GM12878 (cell line): ENCODE measurements at regions not wholly inside any gene's neighbourhood (a gene's known extent, or its start where the extent isn't known, plus 50 kb on each side); places are given as distances from the start of the nearest gene placed in this dataset.

ENCODE experiments used
- ATAC-seq: fragments of 200-7000 bp; cut with Tn5 transposase; 3 replicates; pipeline ENCODE4 v1.9.1; 2020; ENCODE audit warnings: mild to moderate bottlenecking, moderate library complexity
- BruUV-seq: library from RNA; stranded (reverse); fragments of 400-500 nt; replicated peaks from 2 replicates; lab custom pipeline; 2021; lab: Mats Ljungman, UMichigan
- CTCF ChIA-PET: fragments of 300-600 bp; sonication (Branson Sonifier 250); formaldehyde crosslinking; extraction: SDS; loops from one replicate; lab custom pipeline; 2021; ENCODE audit warnings: inconsistent platforms; lab: Yijun Ruan, JAX
- POLR2A ChIA-PET: fragments of 350-600 bp; formaldehyde crosslinking; extraction: SDS; loops from one replicate; lab custom pipeline; 2021; ENCODE audit warnings: inconsistent platforms; lab: Charles Lee
- RAD21 ChIA-PET: fragments of 300-600 bp; sonication (Branson Sonifier 250); formaldehyde crosslinking; loops from one replicate; lab custom pipeline; 2023; ENCODE audit warnings: antibody characterized with exemption; ENCODE audit not compliant: unreplicated experiment; lab: Charles Lee
- SMC1A ChIA-PET: fragments of 300-600 bp; sonication (Branson Sonifier 250); formaldehyde crosslinking; loops from one replicate; lab custom pipeline; 2023; ENCODE audit not compliant: unreplicated experiment, uncharacterized antibody; lab: Charles Lee
- DNase-seq: peaks from one replicate; pipeline ENCODE4 v3.0.0-alpha.2; 2011; ENCODE audit warnings: low read depth, low spot score
- FAIRE-seq: peaks from 3 replicates; lab custom pipeline; 2011; peaks lifted over from hg19 to GRCh38; lab: Jason Lieb, UNC
- H2AFZ ChIP-seq: 2 replicates; pipeline ENCODE4 v1.6.0; 2011; ENCODE audit warnings: low read depth, low read length, control low read depth; ENCODE audit not compliant: control insufficient read depth
- H3K27ac ChIP-seq: 2 replicates; pipeline ENCODE4 v1.5.1; 2011; ENCODE audit warnings: control low read depth; ENCODE audit not compliant: control insufficient read depth, insufficient read depth
- H3K27me3 ChIP-seq, 2 experiments: replicated peaks in 1 of 2; 2 replicates each; pipeline versions ENCODE4 v1.6.0 to v1.6.1; 2011; ENCODE audit warnings: low read length in 1 of 2; ENCODE audit not compliant: control insufficient read depth in 2 of 2, insufficient read depth in 2 of 2
- H3K36me3 ChIP-seq, 2 experiments: 2 replicates each; pipeline ENCODE4 v1.5.1; 2011; ENCODE audit warnings: low read length in 1 of 2; ENCODE audit not compliant: control insufficient read depth in 2 of 2, insufficient read depth in 2 of 2
- H3K4me1 ChIP-seq: 2 replicates; pipeline ENCODE4 v1.6.1; 2011; ENCODE audit warnings: mild to moderate bottlenecking, low read length, moderate library complexity, mixed read lengths; ENCODE audit not compliant: control insufficient read depth, insufficient read depth
- H3K4me2 ChIP-seq: 2 replicates; pipeline ENCODE4 v1.6.0; 2011; ENCODE audit warnings: control low read depth; ENCODE audit not compliant: control insufficient read depth, insufficient read depth
- H3K4me3 ChIP-seq: fragments of 200-600 bp; sonication (generic); 2 replicates; pipeline ENCODE4 v1.5.1; 2016
- H3K79me2 ChIP-seq: 2 replicates; pipeline ENCODE4 v1.6.0; 2011; ENCODE audit warnings: low read length; ENCODE audit not compliant: control insufficient read depth, insufficient read depth
- H3K9ac ChIP-seq: 2 replicates; pipeline ENCODE4 v1.8.0; 2011; ENCODE audit warnings: low read length, control low read depth, mixed read lengths; ENCODE audit not compliant: control insufficient read depth, insufficient read depth
- H3K9me3 ChIP-seq: replicated peaks from 3 replicates; pipeline ENCODE4 v1.5.1; 2011; ENCODE audit warnings: mild to moderate bottlenecking, low read length; ENCODE audit not compliant: control insufficient read depth, insufficient read depth
- H4K20me1 ChIP-seq: 2 replicates; pipeline ENCODE4 v1.6.0; 2011; ENCODE audit not compliant: control insufficient read depth, insufficient read depth
- ASH2L ChIP-seq: fragments of 300-600, 200-600 bp; sonication (generic); IDR thresholded peaks from 2 replicates; pipeline ENCODE4 v1.6.1; 2017; ENCODE audit warnings: low read depth, mild to moderate bottlenecking, borderline replicate concordance
- BHLHE40 ChIP-seq, 2 experiments: fragments of 450-650 bp in 1 of 2; IDR thresholded peaks; 2 replicates each; pipeline ENCODE4 v1.6.1; 2011 to 2017; ENCODE audit warnings: low read depth in 2 of 2, borderline replicate concordance in 1 of 2, improper control_type of control experiment in 1 of 2, low read length in 1 of 2, mild to moderate bottlenecking in 1 of 2
- ETV6 ChIP-seq, 2 experiments: fragments of 450-650 bp in 1 of 2; IDR thresholded peaks in 1 of 2; conservative IDR thresholded peaks in 1 of 2; 2 replicates each; pipeline ENCODE4 v1.6.1; 2014; ENCODE audit warnings: antibody characterized with exemption in 1 of 2, borderline replicate concordance in 1 of 2, low read depth in 1 of 2, mild to moderate bottlenecking in 1 of 2, moderate library complexity in 1 of 2
- FOXK2 ChIP-seq: fragments of 450-650 bp; IDR thresholded peaks from 2 replicates; pipeline ENCODE4 v1.6.1; 2017; ENCODE audit warnings: mild to moderate bottlenecking, moderate library complexity
- HDGF ChIP-seq: fragments of 450-650 bp; IDR thresholded peaks from 2 replicates; pipeline ENCODE4 v1.6.1; 2016; ENCODE audit warnings: antibody characterized with exemption
- IRF3 ChIP-seq: fragments of 450-650 bp; IDR thresholded peaks from 2 replicates; pipeline ENCODE4 v1.6.1; 2014; ENCODE audit warnings: mild to moderate bottlenecking
- MXI1 ChIP-seq: fragments of 150-350 bp; IDR thresholded peaks from 2 replicates; pipeline ENCODE4 v1.6.1; 2011; ENCODE audit warnings: low read depth, mild to moderate bottlenecking, inconsistent platforms, low read length, improper control_type of control experiment
- MYC ChIP-seq: IDR thresholded peaks from 2 replicates; pipeline ENCODE4 v1.6.1; 2011; ENCODE audit warnings: mild to moderate bottlenecking, low read length, moderate library complexity, inconsistent platforms; ENCODE audit not compliant: insufficient read depth, insufficient replicate concordance, insufficient read length, severe bottlenecking
- PAX8 ChIP-seq: fragments of 450-650 bp; IDR thresholded peaks from 2 replicates; pipeline ENCODE4 v1.6.1; 2017; ENCODE audit warnings: mild to moderate bottlenecking, moderate library complexity
- PML ChIP-seq: IDR thresholded peaks from 2 replicates; pipeline ENCODE4 v1.6.1; 2012; ENCODE audit warnings: low read length, inconsistent platforms
- PRDM15 ChIP-seq: fragments of 450-650 bp; formaldehyde crosslinking; IDR thresholded peaks from 2 replicates; pipeline ENCODE4 v1.4.0; 2020; ENCODE audit warnings: mild to moderate bottlenecking, moderate library complexity
- SMAD5 ChIP-seq: IDR thresholded peaks from 2 replicates; pipeline ENCODE4 v1.6.1; 2016; ENCODE audit warnings: antibody characterized with exemption, low read depth
- SPI1 ChIP-seq: IDR thresholded peaks from 2 replicates; pipeline ENCODE4 v1.6.1; 2011; ENCODE audit warnings: low read depth, mild to moderate bottlenecking, low read length, moderate library complexity, borderline replicate concordance; ENCODE audit not compliant: insufficient read depth
- SUPT20H ChIP-seq: IDR thresholded peaks from 2 replicates; pipeline ENCODE4 v1.6.1; 2011; ENCODE audit warnings: low read depth, mild to moderate bottlenecking, low read length, moderate library complexity, borderline replicate concordance; ENCODE audit not compliant: control insufficient read depth
- YBX1 ChIP-seq: fragments of 450-650 bp; IDR thresholded peaks from 2 replicates; pipeline ENCODE4 v1.6.1; 2016; ENCODE audit warnings: antibody characterized with exemption
- ZNF622 ChIP-seq: fragments of 450-650 bp; IDR thresholded peaks from 2 replicates; pipeline ENCODE4 v1.6.1; 2017; ENCODE audit warnings: mild to moderate bottlenecking, inconsistent platforms
- in situ Hi-C: fragments of 300-500 bp; cut with MboI; formaldehyde crosslinking; loops from 9 replicates; pipeline ENCODE4 v1.14.3; 2018; ENCODE audit warnings: mixed read lengths
- intact Hi-C: fragments of 100-400 bp; cut with micrococcal nuclease; formaldehyde crosslinking; loops from one replicate; pipeline ENCODE4 v1.14.2; 2022; ENCODE audit not compliant: unreplicated experiment

GRCh38 chr11:57903011-57903410 lies 120.7 kb upstream of the OR9Q1 start:
- Histone ChIP-seq H3K4me1 (no peaks in the 10 kb centered on the region), H3K27ac (no peak overlapping the region), H3K4me2 (no peak overlapping the region), H3K27me3 (no peaks in the 10 kb centered on the region; a peak in 1 of 4 replicates), H4K20me1 (no peaks in the 10 kb centered on the region), H3K9me3 (no peaks in the 10 kb centered on the region; the same call in 2 of the 3 replicates), H3K9ac (no peak overlapping the region), H2AFZ (no peak overlapping the region), H3K36me3 (no peaks in the 10 kb centered on the region), H3K79me2 (no peaks in the 10 kb centered on the region), H3K4me3 (no peak overlapping the region)
- ChIA-PET SMC1A (no interaction called here), CTCF (no interaction called here), POLR2A (no interaction called here), RAD21 (no interaction called here)
- no peak for FAIRE-seq
- no peak for TF ChIP-seq ZNF622
- TF ChIP-seq FOXK2 = no peak
- no peak for TF ChIP-seq MXI1
- TF ChIP-seq PAX8 = no peak
- TF ChIP-seq PML = no peak
- no peak for TF ChIP-seq HDGF
- no peak for TF ChIP-seq MYC
- TF ChIP-seq SMAD5 = no peak
- TF ChIP-seq SUPT20H = no peak
- no peak for TF ChIP-seq ETV6 (conservative IDR thresholded peaks at IDR 0.05 in 1 of 2, IDR thresholded peaks at IDR 0.05 in 1 of 2; ENCODE audit: borderline replicate concordance in 1 of 2, low read depth in 1 of 2)
- TF ChIP-seq SPI1 = no peak
- no peak for TF ChIP-seq PRDM15 (CRISPR knock-in tag)
- no peak for TF ChIP-seq ASH2L
- no peak for TF ChIP-seq IRF3
- no peak for TF ChIP-seq YBX1
- no peak for TF ChIP-seq BHLHE40 (IDR thresholded peaks at IDR 0.05; ENCODE audit: borderline replicate concordance in 1 of 2, low read depth in 2 of 2, low read length in 1 of 2)
- BruUV-seq = no TSS peak
- intact Hi-C loops = no loop called here
- no peak for ATAC-seq
- in situ Hi-C loops = no loop called here
- DNase-seq = no peak
